HG02973 (cell line): ENCODE measurements at regions not wholly inside any gene's neighbourhood (a gene's known extent, or its start where the extent isn't known, plus 50 kb on each side); places are given as distances from the start of the nearest gene placed in this dataset.

Experiments used
- ATAC-seq: cut with Tn5 transposase; IDR thresholded peaks from one replicate; pipeline ENCODE4 v1.9.1; 2021; ENCODE audit warnings: moderate library complexity; ENCODE audit not compliant: unreplicated experiment

GRCh38 chr10:105697290-105697780, 1056.2 kb downstream of the SORCS3 start:
- ATAC-seq: no peak

GRCh38 chr10:105691811-105692210, 1050.7 kb downstream of the SORCS3 start:
- ATAC-seq: no peak

GRCh38 chr10:105682911-105683310, 1041.8 kb downstream of the SORCS3 start:
- ATAC-seq: no peak

- ATAC-seq: no peak
These were observed 1040.0 kb downstream of the SORCS3 start for GRCh38 chr10:105681051-105681450.

- ATAC-seq: no peak
These were observed 1038.7 kb downstream of the SORCS3 start for GRCh38 chr10:105679781-105680180.

- ATAC-seq: no peak
These were observed 1034.2 kb downstream of the SORCS3 start for GRCh38 chr10:105675333-105675732.

GRCh38 chr10:105674448-105674847, 1033.4 kb downstream of the SORCS3 start:
- ATAC-seq: no peak

GRCh38 chr10:105658696-105659095, 1017.6 kb downstream of the SORCS3 start:
- no peak for ATAC-seq

GRCh38 chr10:105656856-105657255, 1015.8 kb downstream of the SORCS3 start:
- no peak for ATAC-seq

- no peak for ATAC-seq
These were observed 1009.2 kb downstream of the SORCS3 start for GRCh38 chr10:105650306-105650705.

- no peak for ATAC-seq
These were observed 1006.3 kb downstream of the SORCS3 start for GRCh38 chr10:105647354-105647753.

GRCh38 chr10:105644978-105645377, 1003.9 kb downstream of the SORCS3 start:
- ATAC-seq: no peak

- ATAC-seq: no peak
These were observed 1003.5 kb downstream of the SORCS3 start for GRCh38 chr10:105644559-105644958.

- ATAC-seq: no peak
These were observed 1003.0 kb downstream of the SORCS3 start for GRCh38 chr10:105644091-105644490.

GRCh38 chr10:105643660-105644059, 1002.6 kb downstream of the SORCS3 start:
- ATAC-seq: no peak

- no peak for ATAC-seq
These were observed 993.2 kb downstream of the SORCS3 start for GRCh38 chr10:105634281-105634680.

GRCh38 chr10:105615715-105616365, 974.8 kb downstream of the SORCS3 start:
- ATAC-seq: no peak

- no peak for ATAC-seq
These were observed 970.2 kb downstream of the SORCS3 start for GRCh38 chr10:105611244-105611798.

- no peak for ATAC-seq
These were observed 968.4 kb downstream of the SORCS3 start for GRCh38 chr10:105609451-105609850.

GRCh38 chr10:105605918-105606317, 964.8 kb downstream of the SORCS3 start:
- no peak for ATAC-seq

GRCh38 chr10:105605104-105605503, 964.0 kb downstream of the SORCS3 start:
- ATAC-seq: no peak

- no peak for ATAC-seq
These were observed 957.1 kb downstream of the SORCS3 start for GRCh38 chr10:105598207-105598606.

GRCh38 chr10:105597312-105597711, 956.2 kb downstream of the SORCS3 start:
- ATAC-seq: no peak
